Esophagus (tissue), 2 donors: ENCODE measurements at regions not wholly inside any gene's neighbourhood (a gene's known extent, or its start where the extent isn't known, plus 50 kb on each side); places are given as distances from the start of the nearest gene placed in this dataset.

Experiments used
- H3K27ac ChIP-seq, 2 donors: one replicate each; pipeline ENCODE4 v1.5.1; 2013; ENCODE audit warnings: low read depth in 2 of 2, mild to moderate bottlenecking in 2 of 2, inconsistent platforms in 1 of 2, low read length in 1 of 2, moderate library complexity in 1 of 2
- H3K27me3 ChIP-seq, 2 donors: one replicate each; pipeline ENCODE4 v1.6.1; 2013; ENCODE audit warnings: low read length in 2 of 2, control low read depth in 1 of 2, mild to moderate bottlenecking in 1 of 2; ENCODE audit not compliant: insufficient read depth in 2 of 2, control insufficient read depth in 1 of 2
- H3K36me3 ChIP-seq, 2 donors: one replicate each; pipeline ENCODE4 v1.6.1; 2013; ENCODE audit warnings: low read length in 1 of 2; ENCODE audit not compliant: control insufficient read depth in 2 of 2, insufficient read depth in 2 of 2
- H3K4me1 ChIP-seq, 2 donors: one replicate each; pipeline ENCODE4 v1.6.1; 2013; ENCODE audit warnings: low read length in 1 of 2; ENCODE audit not compliant: control insufficient read depth in 2 of 2, insufficient read depth in 2 of 2
- H3K4me3 ChIP-seq, 2 donors: one replicate each; pipeline ENCODE4 v1.5.1; 2013; ENCODE audit warnings: low read length in 2 of 2, mild to moderate bottlenecking in 2 of 2, low read depth in 1 of 2, moderate library complexity in 1 of 2
- H3K9me3 ChIP-seq, 2 donors: one replicate each; pipeline ENCODE4 v1.6.1; 2013; ENCODE audit warnings: mild to moderate bottlenecking in 2 of 2, low read depth in 1 of 2, low read length in 1 of 2, moderate library complexity in 1 of 2; ENCODE audit not compliant: control insufficient read depth in 2 of 2, insufficient read depth in 1 of 2
- WGBS, 2 donors: extraction: QIAGEN DNeasy Blood & Tissue Kit; methylation state at CpG; one replicate each; pipeline ENCODE4 v1.1.7; 2013; 5-methylcytosine and 5-hydroxymethylcytosine counted together
- donor health status: healthy with polysubstance abuse.
- donor health status: Bipolar disorder and iron deficiency.

GRCh38 chr6:167465482-167465881 is 140.6 kb downstream of the TTLL2 start:
- WGBS, 2 donors, result 67 to 78% methylated on average over 5 of the region's 5 CpGs
- no peaks in the 10 kb centered on the region for H3K4me1 ChIP-seq
- H3K27ac ChIP-seq, result no peak overlapping the region
- H3K9me3 ChIP-seq, result no peaks in the 10 kb centered on the region
- no peaks in the 10 kb centered on the region for H3K27me3 ChIP-seq
- H3K36me3 ChIP-seq, result no peaks in the 10 kb centered on the region
- H3K4me3 ChIP-seq, result no peak overlapping the region

- H3K4me3 ChIP-seq, result no peak overlapping the region
- no peak overlapping the region for H3K27ac ChIP-seq
- whole genome bisulfite sequencing, 2 donors, result 91 to 95% methylated on average over 9 of the region's 9 CpGs
- no peaks in the 10 kb centered on the region for H3K9me3 ChIP-seq
- no peaks in the 10 kb centered on the region for H3K27me3 ChIP-seq
- no peaks in the 10 kb centered on the region for H3K36me3 ChIP-seq
- H3K4me1 ChIP-seq, result no peaks in the 10 kb centered on the region
Observed at GRCh38 chr6:167467282-167467681, 142.4 kb downstream of the TTLL2 start.

- H3K27me3 ChIP-seq, result no peaks in the 10 kb centered on the region
- WGBS, 2 donors, result 93 to 95% methylated on average over 39 of the region's 39 CpGs
- H3K27ac ChIP-seq, result no peak overlapping the region
- no peaks in the 10 kb centered on the region for H3K36me3 ChIP-seq
- no peaks in the 10 kb centered on the region for H3K4me1 ChIP-seq
- H3K4me3 ChIP-seq, result no peak overlapping the region
- H3K9me3 ChIP-seq, result no peaks in the 10 kb centered on the region
Observed at GRCh38 chr6:167467793-167468431, 143.0 kb downstream of the TTLL2 start.

GRCh38 chr6:167469101-167469500 is 144.2 kb downstream of the TTLL2 start:
- WGBS, 2 donors, result 55 to 57% methylated on average over 3 of the region's 3 CpGs
- Histone ChIP-seq H3K4me1 (no peaks in the 10 kb centered on the region), H3K36me3 (no peaks in the 10 kb centered on the region), H3K27ac (no peak overlapping the region), H3K9me3 (no peaks in the 10 kb centered on the region), H3K4me3 (no peak overlapping the region), H3K27me3 (no peaks in the 10 kb centered on the region)

- Histone ChIP-seq H3K9me3 (no peaks in the 10 kb centered on the region), H3K4me1 (no peaks in the 10 kb centered on the region), H3K36me3 (no peaks in the 10 kb centered on the region), H3K27ac (no peak overlapping the region), H3K4me3 (no peak overlapping the region), H3K27me3 (no peaks in the 10 kb centered on the region)
- WGBS, 2 donors, result 55 to 63% methylated on average over 10 of the region's 10 CpGs
Observed at GRCh38 chr6:167469672-167470071, 144.8 kb downstream of the TTLL2 start.

GRCh38 chr6:167470101-167470835 is 145.4 kb downstream of the TTLL2 start:
- H3K9me3 ChIP-seq, result no peaks in the 10 kb centered on the region
- WGBS, 2 donors, result 81 to 85% methylated on average over 13 of the region's 13 CpGs
- no peaks in the 10 kb centered on the region for H3K4me1 ChIP-seq
- no peaks in the 10 kb centered on the region for H3K36me3 ChIP-seq
- no peaks in the 10 kb centered on the region for H3K27me3 ChIP-seq
- no peak overlapping the region for H3K4me3 ChIP-seq
- H3K27ac ChIP-seq, result no peak overlapping the region

- WGBS, 2 donors, result 86 to 88% methylated on average over 15 of the region's 15 CpGs
- Histone ChIP-seq H3K4me3 (no peak overlapping the region), H3K4me1 (no peaks in the 10 kb centered on the region), H3K9me3 (no peaks in the 10 kb centered on the region), H3K27me3 (no peaks in the 10 kb centered on the region), H3K36me3 (no peaks in the 10 kb centered on the region), H3K27ac (no peak overlapping the region)
Observed at GRCh38 chr6:167470836-167471547, 146.1 kb downstream of the TTLL2 start.

GRCh38 chr6:167471548-167471930 is 146.7 kb downstream of the TTLL2 start:
- WGBS, 2 donors, result 93 to 95% methylated on average over 10 of the region's 10 CpGs
- Histone ChIP-seq H3K27me3 (no peaks in the 10 kb centered on the region), H3K27ac (no peak overlapping the region), H3K4me1 (no peaks in the 10 kb centered on the region), H3K36me3 (no peaks in the 10 kb centered on the region), H3K9me3 (no peaks in the 10 kb centered on the region), H3K4me3 (no peak overlapping the region)

GRCh38 chr6:167472148-167472547 is 147.3 kb downstream of the TTLL2 start:
- Histone ChIP-seq H3K9me3 (no peaks in the 10 kb centered on the region), H3K4me3 (no peak overlapping the region), H3K4me1 (no peaks in the 10 kb centered on the region), H3K27ac (no peak overlapping the region), H3K27me3 (no peaks in the 10 kb centered on the region), H3K36me3 (no peaks in the 10 kb centered on the region)
- WGBS, 2 donors, result 81 to 97% methylated on average over 4 of the region's 4 CpGs
